HPDE6-E6E7 (cell line): ENCODE measurements at regions not wholly inside any gene's neighbourhood (a gene's known extent, or its start where the extent isn't known, plus 50 kb on each side); places are given as distances from the start of the nearest gene placed in this dataset.
"Not testable (repeated sequence)": the region's sequence is repeated elsewhere in the genome, so short reads cannot be mapped to it uniquely, and the experiment has no call there.

Experiments
- DNase-seq: peaks from one replicate; pipeline ENCODE4 v3.0.0; 2011; ENCODE audit warnings: missing footprints; ENCODE audit errors: extremely low spot score

GRCh38 chr4:25474690-25475089 is 97.6 kb downstream of the ANAPC4 start:
- no peak for DNase-seq

- no peak for DNase-seq
Measured at GRCh38 chr4:25477221-25477620, 100.2 kb downstream of the ANAPC4 start.

- DNase-seq: no peak
Measured at GRCh38 chr4:25481648-25482047, 104.6 kb downstream of the ANAPC4 start.

- DNase-seq: peak; percentile 63
Measured at GRCh38 chr4:25484243-25484721, 107.2 kb downstream of the ANAPC4 start.

- DNase-seq: no peak
Measured at GRCh38 chr4:25485104-25485503, 108.0 kb downstream of the ANAPC4 start.

GRCh38 chr4:25486171-25486570 is 109.1 kb downstream of the ANAPC4 start:
- peak; percentile 38 for DNase-seq

- DNase-seq: no peak
Measured at GRCh38 chr4:25487155-25487554, 110.1 kb downstream of the ANAPC4 start.

- DNase-seq: no peak
Measured at GRCh38 chr4:25489253-25489797, 112.3 kb downstream of the ANAPC4 start.

- DNase-seq: no peak
Measured at GRCh38 chr4:25493466-25493865, 116.4 kb downstream of the ANAPC4 start.

- no peak for DNase-seq
Measured at GRCh38 chr4:25494166-25494565, 117.1 kb downstream of the ANAPC4 start.

- DNase-seq: no peak
Measured at GRCh38 chr4:25500626-25501316, 123.7 kb downstream of the ANAPC4 start.

- no peak for DNase-seq
Measured at GRCh38 chr4:25502115-25502514, 125.1 kb downstream of the ANAPC4 start.

GRCh38 chr4:25503779-25504178 is 126.7 kb downstream of the ANAPC4 start:
- DNase-seq: no peak

GRCh38 chr4:25504932-25505636 is 128.0 kb downstream of the ANAPC4 start:
- no peak for DNase-seq

- no peak for DNase-seq
Measured at GRCh38 chr4:25505637-25505991, 128.6 kb downstream of the ANAPC4 start.

GRCh38 chr4:25506032-25506571 is 129.0 kb downstream of the ANAPC4 start:
- no peak for DNase-seq

- no peak for DNase-seq
Measured at GRCh38 chr4:25509646-25510045, 132.6 kb downstream of the ANAPC4 start.

GRCh38 chr4:25511823-25512222 is 134.8 kb downstream of the ANAPC4 start:
- DNase-seq: not testable (repeated sequence)

GRCh38 chr4:25513814-25514213 is 136.8 kb downstream of the ANAPC4 start:
- no peak for DNase-seq

- no peak for DNase-seq
Measured at GRCh38 chr4:25523405-25523804, 132.2 kb upstream of the SLC34A2 start.

- no peak for DNase-seq
Measured at GRCh38 chr4:25524663-25525062, 131.0 kb upstream of the SLC34A2 start.

GRCh38 chr4:25525896-25526295 is 129.8 kb upstream of the SLC34A2 start:
- DNase-seq: no peak

GRCh38 chr4:25527034-25527433 is 128.6 kb upstream of the SLC34A2 start:
- no peak for DNase-seq
